ENCODE measurements at regions not wholly inside any gene's neighbourhood (a gene's known extent, or its start where the extent isn't known, plus 50 kb on each side); places are given as distances from the start of the nearest gene placed in this dataset.

DNA sequence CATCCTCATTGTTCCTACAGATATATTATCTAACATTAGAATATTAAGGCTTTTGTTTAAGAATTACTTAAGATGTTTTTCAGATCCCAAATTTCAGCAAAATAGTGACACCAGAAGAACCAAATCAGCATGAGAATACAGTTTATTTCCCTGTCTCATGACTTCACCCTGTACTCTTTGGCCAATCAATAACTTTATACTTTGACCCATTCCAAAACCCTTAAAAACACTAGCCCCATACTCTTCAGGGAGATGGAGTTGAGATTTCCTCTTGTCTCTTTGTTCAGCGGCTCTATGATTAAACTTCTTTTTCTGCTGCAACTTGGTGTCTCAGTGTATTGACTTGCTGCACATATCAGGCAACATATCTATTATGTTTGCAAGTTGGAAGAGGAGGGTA, 207.7 kb downstream of the ZBBX start:
- TF ChIP-seq POLR2A (IDR thresholded peaks at IDR 0.05) (no peak), POLR2AphosphoS5 (IDR thresholded peaks at IDR 0.05) (no peak)
- TF ChIP-seq, protein P1, sequence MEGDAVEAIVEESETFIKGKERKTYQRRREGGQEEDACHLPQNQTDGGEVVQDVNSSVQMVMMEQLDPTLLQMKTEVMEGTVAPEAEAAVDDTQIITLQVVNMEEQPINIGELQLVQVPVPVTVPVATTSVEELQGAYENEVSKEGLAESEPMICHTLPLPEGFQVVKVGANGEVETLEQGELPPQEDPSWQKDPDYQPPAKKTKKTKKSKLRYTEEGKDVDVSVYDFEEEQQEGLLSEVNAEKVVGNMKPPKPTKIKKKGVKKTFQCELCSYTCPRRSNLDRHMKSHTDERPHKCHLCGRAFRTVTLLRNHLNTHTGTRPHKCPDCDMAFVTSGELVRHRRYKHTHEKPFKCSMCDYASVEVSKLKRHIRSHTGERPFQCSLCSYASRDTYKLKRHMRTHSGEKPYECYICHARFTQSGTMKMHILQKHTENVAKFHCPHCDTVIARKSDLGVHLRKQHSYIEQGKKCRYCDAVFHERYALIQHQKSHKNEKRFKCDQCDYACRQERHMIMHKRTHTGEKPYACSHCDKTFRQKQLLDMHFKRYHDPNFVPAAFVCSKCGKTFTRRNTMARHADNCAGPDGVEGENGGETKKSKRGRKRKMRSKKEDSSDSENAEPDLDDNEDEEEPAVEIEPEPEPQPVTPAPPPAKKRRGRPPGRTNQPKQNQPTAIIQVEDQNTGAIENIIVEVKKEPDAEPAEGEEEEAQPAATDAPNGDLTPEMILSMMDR (IDR thresholded peaks at IDR 0.05): no peak

Measured in breast epithelium (tissue), 3 donors.